SU-DHL-6 (cell line): ENCODE measurements at regions not wholly inside any gene's neighbourhood (a gene's known extent, or its start where the extent isn't known, plus 50 kb on each side); places are given as distances from the start of the nearest gene placed in this dataset.

Experiments
- CTCF ChIP-seq: fragments of 200-600 bp; sonication (generic); IDR thresholded peaks from one replicate; pipeline ENCODE4 v1.5.1; 2017; ENCODE audit warnings: antibody characterized with exemption, mild to moderate bottlenecking, low read length, moderate library complexity; ENCODE audit not compliant: insufficient read depth, poor library complexity, severe bottlenecking
- EZH2phosphoT487 ChIP-seq: fragments of 200-600 bp; sonication (generic), shearing (Covaris generic); conservative IDR thresholded peaks from 2 replicates; pipeline ENCODE4 v1.6.1; 2018; ENCODE audit warnings: mild to moderate bottlenecking, antibody characterized with exemption, low read length, moderate library complexity, mixed read lengths

DNA sequence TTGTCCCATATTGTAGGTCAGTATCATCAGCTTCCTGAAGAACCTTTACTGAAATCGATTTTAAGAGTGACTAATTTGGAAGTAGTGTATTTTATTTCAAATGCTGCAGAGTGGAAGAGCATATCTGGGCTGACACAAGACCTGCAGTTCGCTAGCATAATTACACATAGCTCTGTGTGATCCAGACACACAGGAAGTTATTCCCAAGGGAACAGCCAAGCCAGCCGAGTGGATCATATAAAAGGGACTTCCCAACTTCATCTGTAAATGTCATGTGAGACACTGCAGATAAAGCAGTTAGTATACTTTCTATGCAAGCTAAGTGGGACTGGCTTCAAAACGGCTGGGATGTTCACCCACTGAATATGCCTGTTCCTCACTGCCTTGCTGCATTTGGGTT lies 760.4 kb downstream of the SLITRK1 start:
- no peak for TF ChIP-seq CTCF
- TF ChIP-seq EZH2phosphoT487, result no peak
